Globus pallidus (tissue), 1 donor: ENCODE measurements at regions not wholly inside any gene's neighbourhood (a gene's known extent, or its start where the extent isn't known, plus 50 kb on each side); places are given as distances from the start of the nearest gene placed in this dataset.
A peak's percentile ranks its signal among the peaks of the same experiment; 100 is the strongest.

Experiments used
- DNase-seq: peaks from one replicate; pipeline ENCODE4 v3.0.0-alpha.2; 2015; ENCODE audit warnings: low spot score

DNA sequence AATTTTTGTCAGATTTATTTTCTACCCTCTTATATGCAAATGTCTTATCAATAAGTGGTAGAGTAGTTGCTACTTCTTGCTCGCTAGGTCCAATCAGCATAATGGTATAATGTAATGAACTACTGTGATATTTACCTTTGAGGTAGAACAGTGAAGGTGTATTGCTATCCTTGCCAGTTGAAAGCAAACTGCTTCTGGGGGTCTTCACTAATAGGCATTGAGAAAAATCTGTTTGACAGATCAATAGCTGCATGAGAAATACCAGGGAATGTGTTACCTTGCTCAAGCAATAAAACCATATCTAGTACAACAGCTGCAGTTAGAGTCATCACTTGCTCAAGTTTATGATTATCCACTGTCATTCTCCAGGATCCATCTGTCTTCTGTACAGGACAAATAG, 50.1 kb upstream of the EFEMP1 start:
- DNase-seq: no peak

- DNase-seq: no peak
Measured at GRCh38 chr2:55976681-55977080, 53.1 kb upstream of the EFEMP1 start.

- DNase-seq: peak; percentile 26
Measured at GRCh38 chr2:55985406-55985805, 61.8 kb upstream of the EFEMP1 start.

DNA sequence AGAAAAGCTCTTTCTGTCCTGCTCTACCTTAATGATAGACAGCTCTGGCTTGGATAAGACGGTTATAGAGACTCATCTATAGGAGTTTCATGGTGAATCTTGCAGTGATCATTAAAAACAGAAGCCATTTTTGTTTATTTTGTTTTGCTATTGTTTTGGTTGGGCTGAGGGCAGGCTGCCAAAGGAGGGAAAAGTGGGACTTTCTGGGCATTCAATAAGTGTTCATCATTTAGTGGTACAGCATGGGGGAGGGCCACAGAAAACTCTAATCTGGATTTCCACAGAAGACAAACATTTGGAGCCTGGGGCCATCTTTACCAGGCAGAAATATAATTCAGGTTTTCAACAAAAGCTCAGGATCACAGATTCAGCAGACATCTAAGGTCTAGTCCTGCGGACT, 62.4 kb upstream of the EFEMP1 start:
- DNase-seq: no peak

- no peak for DNase-seq
Measured at GRCh38 chr2:55986700-55987440, 63.3 kb upstream of the EFEMP1 start.

- no peak for DNase-seq
Measured at GRCh38 chr2:55989405-55989804, 65.8 kb upstream of the EFEMP1 start.

- no peak for DNase-seq
Measured at GRCh38 chr2:55992455-55992854, 68.9 kb upstream of the EFEMP1 start.

- DNase-seq: no peak
Measured at GRCh38 chr2:55993685-55994084, 70.1 kb upstream of the EFEMP1 start.

DNA sequence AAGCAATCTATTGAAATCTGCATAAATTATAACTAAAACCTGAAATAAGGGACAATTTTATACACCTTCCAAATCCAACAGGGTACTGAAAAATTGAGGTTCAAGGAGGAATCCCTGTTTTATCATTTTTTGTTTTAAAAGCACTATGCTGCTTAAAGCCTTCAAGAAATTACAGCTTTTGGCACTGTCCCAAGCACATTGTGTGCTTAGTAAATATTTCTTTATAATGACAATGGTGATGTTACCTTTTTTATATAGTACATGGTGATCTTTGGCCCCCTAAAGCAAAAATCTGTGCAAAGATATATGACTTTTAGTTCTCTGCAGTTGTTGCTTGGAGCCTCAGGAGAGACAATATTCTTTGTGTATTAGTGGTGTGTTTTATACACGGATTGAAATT, 71.6 kb upstream of the EFEMP1 start:
- DNase-seq: no peak

- DNase-seq: no peak
Measured at GRCh38 chr2:55995902-55996301, 72.3 kb upstream of the EFEMP1 start.

DNA sequence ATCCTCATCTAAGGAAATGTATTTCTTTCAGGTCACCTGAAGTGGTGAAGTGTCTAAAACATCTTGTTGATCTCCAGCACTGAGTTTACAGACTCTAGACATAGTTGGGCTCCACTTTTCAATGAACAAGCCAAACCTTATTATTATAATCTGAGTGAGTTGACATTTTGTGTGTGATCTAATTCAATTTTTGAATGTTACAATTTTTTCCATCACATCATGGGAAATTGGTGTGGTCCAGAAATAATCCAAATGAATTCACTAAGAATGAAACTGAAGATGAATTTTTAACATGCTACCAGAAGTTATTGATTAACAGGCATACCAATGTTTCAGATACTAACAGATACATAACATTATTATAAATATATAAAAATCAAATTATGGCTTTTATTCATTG, 75.6 kb upstream of the EFEMP1 start:
- DNase-seq: no peak

GRCh38 chr2:55999790-56000189, 76.2 kb upstream of the EFEMP1 start:
- no peak for DNase-seq

DNA sequence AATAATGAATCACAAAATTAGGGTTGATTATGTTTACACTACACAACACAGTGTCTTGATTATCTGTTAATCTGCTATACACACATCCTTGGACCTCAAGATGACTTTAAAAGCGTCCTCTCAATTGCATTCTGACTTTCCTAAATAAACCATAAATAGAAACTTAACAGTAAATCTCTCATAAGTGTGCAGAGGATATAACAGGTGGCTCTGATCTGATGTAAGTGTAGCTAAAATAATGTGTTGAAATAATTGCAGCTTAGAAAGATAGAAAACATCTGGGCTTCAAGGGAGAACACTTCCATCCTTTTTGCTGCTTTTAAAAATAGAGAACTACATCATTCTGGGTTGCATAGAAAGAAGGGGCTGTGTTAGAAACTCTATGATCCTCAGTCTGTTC, 78.4 kb upstream of the EFEMP1 start:
- no peak for DNase-seq

DNA sequence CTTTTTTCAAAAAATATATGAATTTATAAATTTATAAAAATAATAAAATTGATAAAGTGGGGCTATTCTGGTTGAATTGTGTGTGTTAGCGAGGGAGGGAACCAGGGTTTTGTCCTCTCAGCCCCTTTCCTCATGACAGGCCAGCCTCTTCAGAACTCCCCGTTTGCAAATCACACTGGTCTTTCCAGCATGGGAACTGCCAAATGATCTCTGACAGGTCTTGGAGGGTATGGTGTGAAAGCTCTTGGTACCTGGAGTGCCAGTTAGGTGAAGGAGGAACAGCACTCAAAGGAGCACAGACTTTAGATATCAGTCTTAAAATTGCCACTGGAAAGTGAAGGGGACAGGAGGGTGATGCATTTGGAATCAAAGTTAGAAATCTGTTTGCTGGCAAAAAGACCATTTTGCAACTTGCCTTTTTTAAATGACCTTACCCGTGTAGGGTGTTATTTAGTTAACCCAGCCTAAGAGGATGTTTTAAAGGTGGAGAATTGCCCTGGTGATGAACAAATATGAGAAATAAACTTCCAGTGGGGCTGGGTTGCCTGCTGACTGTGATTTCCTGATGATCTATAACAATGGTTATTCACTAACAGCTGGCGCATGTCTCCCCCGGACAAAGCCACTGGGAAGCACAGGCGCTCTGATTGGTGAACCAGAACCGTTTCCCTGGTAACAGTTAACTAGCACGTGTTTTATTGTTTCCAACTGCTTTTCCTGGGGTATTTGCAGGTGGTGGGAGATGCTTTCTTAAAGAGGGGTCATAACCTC, 85.3 kb upstream of the EFEMP1 start:
- DNase-seq: peak; percentile 92

DNA sequence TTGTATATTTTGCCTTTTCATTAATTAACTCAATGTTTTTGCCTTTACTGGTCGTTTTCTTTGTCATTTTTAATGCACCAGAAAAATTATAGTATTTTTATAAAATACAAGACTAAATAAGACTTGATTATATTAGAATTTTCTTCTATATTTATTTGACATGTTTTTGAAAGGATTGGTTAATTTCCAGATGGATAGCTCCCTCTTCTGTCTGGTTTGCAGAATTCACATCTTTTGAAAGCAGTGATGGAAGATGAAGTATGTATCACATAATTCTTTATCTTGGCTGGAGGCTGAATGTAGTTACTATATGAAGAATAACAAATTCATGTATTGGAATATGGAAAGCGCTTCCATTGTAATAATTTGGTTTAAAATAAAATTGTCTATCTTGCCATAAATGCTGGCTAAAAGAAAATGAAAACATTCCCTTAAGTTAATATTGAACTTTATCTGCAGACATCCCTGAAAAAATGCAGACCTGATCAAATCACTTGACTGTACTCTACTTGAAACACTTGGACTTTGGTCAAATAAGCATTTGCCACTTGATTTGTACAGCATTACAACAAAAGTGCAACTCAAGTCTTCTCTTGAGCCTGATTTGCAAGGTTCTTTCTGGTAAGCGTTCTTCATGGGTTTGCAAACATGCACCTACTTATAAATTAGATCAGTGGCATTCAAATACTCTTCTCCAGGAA, 86.3 kb upstream of the EFEMP1 start:
- peak; percentile 75 for DNase-seq

GRCh38 chr2:56011624-56012023, 88.0 kb upstream of the EFEMP1 start:
- no peak for DNase-seq

DNA sequence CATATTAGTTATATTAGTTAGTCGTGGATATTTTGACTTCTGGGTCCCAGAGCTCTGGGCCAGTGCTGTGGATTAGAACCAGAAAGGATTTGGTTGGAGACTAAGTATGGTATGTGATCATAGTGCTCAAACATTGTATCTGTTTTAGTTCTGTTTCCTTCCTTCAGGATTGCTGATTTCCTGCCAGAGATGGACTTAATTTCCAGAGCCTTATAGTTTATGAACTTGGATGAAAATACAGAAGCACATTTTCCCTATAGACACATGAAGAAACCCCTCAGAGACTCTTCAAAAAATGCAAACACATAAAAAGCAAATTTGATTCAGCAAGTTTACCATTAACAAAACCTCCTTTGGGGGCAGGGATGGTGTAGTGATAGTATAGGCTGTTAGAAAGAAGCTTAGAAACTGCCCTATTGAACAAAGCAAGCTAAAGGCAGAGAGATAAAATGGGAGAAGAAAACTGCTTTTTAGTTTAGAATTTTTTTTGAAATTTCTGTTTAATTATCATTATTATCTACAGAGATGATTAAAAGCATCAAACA, 88.7 kb upstream of the EFEMP1 start:
- no peak for DNase-seq

DNA sequence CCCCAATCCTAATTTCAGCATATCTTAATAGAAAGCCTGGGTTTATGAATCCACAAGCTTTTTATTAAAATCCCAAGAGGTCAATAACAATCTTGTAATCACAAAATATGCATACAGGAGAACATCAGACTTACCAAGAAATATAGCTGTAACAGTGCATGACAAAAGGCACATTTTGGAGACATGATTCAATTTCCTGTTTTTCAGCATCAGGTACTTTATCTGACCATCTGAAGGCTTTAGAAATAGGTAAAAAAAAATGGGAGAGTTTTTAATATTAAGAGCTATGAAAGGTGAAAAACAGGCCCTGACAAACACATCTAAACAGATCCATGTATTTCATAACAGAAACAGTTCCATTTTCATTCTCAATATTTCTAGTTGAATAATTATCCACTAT, 89.9 kb upstream of the EFEMP1 start:
- no peak for DNase-seq

DNA sequence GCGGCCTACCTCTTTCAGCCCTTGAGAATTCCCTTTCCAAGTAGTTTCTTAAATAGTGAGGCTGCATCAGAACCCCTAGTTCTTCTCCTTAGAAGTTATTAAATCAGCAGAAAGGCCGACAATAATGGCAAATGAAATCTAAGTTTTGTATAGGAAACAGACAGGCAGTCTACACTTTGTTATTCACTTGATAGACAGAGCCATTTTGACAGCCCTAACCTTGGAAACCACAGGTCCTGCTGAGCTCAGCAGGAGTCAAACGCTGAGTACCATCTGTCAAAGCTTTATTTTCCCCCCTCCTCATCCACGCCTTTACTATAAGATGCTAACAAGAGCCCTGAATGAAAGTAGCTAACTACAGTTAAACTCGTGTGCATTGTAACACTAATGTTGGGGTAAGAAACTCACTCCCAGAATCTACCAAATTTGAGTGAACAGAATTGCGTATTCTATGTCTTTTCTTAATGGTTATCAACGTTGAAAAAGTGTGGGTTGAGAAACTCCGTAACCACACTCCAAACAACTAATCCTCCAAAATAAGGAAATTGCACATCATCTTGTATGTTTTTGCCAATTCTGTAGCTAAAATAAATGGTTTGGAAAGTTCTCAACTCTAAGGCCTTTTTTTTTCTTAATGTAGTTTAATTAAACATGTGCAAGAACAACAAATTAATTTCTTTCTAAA, 90.6 kb upstream of the EFEMP1 start:
- no peak for DNase-seq

- DNase-seq: no peak
Measured at GRCh38 chr2:56015711-56016115, 92.1 kb upstream of the EFEMP1 start.

- no peak for DNase-seq
Measured at GRCh38 chr2:56017784-56018183, 94.2 kb upstream of the EFEMP1 start.

DNA sequence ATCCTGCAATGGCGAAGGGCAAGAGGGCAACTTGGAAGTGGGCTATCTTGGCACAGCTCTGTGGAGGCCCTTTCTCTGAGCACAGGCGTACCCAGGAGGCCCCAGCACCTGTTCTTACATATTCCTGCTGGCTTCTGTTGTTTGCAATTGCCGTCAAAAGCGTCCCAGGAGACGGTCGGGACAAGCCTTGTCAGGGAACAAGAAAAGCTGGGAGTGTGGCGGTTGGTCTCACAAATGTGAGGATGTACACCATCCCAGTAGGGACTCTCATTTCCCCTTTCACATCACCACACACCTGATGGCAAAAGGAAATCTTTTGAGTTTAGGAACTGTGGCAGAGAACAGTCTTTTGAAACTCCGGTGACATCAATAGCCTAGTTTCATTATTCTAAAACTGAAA, 94.7 kb upstream of the EFEMP1 start:
- DNase-seq: no peak
